AG04449 (cell line): ENCODE measurements at regions not wholly inside any gene's neighbourhood (a gene's known extent, or its start where the extent isn't known, plus 50 kb on each side); places are given as distances from the start of the nearest gene placed in this dataset.
A peak's percentile ranks its signal among the peaks of the same experiment; 100 is the strongest.

ENCODE experiments used
- CTCF ChIA-PET: fragments of 350-600 bp; formaldehyde crosslinking; extraction: SDS; loops from one replicate; lab custom pipeline; 2021; ENCODE audit warnings: antibody characterized with exemption; lab: Yijun Ruan, JAX
- POLR2A ChIA-PET: fragments of 400-600, 350-600 bp; formaldehyde crosslinking; extraction: SDS; loops from one replicate; lab custom pipeline; 2020; ENCODE audit warnings: antibody characterized with exemption, inconsistent platforms; lab: Yijun Ruan, JAX
- DNase-seq: peaks from one replicate; pipeline ENCODE4 v3.0.0-alpha.2; 2010; ENCODE audit warnings: low read depth, low spot score
- H3K4me3 ChIP-seq: 2 replicates; pipeline ENCODE4 v1.5.1; 2011; ENCODE audit warnings: low read depth, mild to moderate bottlenecking, control low read depth, low read length
- TF ChIP-seq, protein P1 (sequence below): IDR thresholded peaks from one replicate; pipeline ENCODE4 v1.5.1; 2011; ENCODE audit warnings: mild to moderate bottlenecking, moderate library complexity, low read length, control low read depth, inconsistent platforms; ENCODE audit not compliant: insufficient read depth; ENCODE audit errors: missing control alignments

DNA sequence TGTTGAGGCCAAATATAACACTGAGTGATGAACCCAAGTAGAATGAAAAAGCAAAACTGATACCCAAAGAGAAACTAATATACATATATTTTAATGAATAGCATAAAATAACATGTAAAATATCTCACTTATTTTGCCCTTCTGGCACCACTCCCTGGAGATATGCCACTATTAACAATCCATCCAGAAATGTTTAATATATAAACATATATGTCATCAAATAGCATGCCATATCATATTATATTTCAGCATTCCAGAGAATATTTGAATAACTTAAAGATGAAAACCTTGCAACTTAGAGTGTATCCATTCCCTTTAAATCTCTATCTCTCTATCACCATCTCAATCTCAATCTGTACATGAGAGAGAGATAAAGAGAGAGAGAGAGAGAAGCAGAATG lies 1073.3 kb upstream of the RAG2 start:
- POLR2A ChIA-PET, result no interaction called here
- no peak for DNase-seq
- CTCF ChIA-PET, result no interaction called here

DNA sequence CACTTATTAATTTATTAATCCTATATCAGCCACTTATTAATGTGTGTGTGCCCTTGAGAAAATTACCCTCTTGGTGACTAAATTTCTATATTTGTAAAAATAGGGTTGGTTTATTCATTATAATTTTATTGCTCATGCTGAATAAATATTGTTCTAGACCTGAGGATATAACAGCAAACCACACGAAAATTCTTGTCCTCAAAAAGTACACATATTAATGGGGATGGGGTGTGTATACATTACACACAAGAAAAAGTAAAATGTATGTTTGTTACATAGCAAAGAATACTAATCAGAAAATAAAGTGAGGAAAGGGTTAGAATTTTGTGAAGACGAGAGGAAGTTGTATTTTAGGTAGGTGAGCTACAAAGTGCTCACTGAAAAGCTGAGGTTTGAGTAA lies 1068.9 kb upstream of the RAG2 start:
- CTCF ChIA-PET, result no interaction called here
- TF ChIP-seq, protein P1, sequence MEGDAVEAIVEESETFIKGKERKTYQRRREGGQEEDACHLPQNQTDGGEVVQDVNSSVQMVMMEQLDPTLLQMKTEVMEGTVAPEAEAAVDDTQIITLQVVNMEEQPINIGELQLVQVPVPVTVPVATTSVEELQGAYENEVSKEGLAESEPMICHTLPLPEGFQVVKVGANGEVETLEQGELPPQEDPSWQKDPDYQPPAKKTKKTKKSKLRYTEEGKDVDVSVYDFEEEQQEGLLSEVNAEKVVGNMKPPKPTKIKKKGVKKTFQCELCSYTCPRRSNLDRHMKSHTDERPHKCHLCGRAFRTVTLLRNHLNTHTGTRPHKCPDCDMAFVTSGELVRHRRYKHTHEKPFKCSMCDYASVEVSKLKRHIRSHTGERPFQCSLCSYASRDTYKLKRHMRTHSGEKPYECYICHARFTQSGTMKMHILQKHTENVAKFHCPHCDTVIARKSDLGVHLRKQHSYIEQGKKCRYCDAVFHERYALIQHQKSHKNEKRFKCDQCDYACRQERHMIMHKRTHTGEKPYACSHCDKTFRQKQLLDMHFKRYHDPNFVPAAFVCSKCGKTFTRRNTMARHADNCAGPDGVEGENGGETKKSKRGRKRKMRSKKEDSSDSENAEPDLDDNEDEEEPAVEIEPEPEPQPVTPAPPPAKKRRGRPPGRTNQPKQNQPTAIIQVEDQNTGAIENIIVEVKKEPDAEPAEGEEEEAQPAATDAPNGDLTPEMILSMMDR, result no peak

More for the DNA sequence above, 1073.3 kb upstream of the RAG2 start:
- TF ChIP-seq, protein P1, result no peak
- no peak overlapping the region for H3K4me3 ChIP-seq

DNA sequence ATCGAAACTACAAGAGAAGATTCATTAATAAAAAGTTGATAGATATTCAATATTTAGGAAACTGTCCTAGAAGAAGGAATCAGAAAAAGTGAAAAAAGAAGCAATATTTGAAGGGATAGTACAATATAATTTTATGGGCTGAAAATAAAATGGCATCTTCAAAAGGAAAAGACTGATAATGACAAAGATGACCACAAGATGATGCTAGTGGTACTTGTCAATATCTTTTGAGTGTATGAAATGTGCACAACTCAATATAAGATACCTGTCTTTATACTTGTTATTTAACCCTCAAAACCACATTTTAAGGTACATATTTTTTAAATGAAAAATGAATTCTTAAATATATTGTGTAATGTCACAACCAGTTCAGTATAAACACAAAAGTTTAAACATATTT lies 1059.6 kb upstream of the RAG2 start:
- ChIA-PET CTCF (no interaction called here), POLR2A (no interaction called here)
- TF ChIP-seq, protein P1, result peak; percentile 57
- no peak for DNase-seq
- H3K4me3 ChIP-seq, result no peak overlapping the region

More for the DNA sequence above, 1068.9 kb upstream of the RAG2 start:
- DNase-seq, result no peak
- POLR2A ChIA-PET, result no interaction called here
- H3K4me3 ChIP-seq, result no peak overlapping the region

DNA sequence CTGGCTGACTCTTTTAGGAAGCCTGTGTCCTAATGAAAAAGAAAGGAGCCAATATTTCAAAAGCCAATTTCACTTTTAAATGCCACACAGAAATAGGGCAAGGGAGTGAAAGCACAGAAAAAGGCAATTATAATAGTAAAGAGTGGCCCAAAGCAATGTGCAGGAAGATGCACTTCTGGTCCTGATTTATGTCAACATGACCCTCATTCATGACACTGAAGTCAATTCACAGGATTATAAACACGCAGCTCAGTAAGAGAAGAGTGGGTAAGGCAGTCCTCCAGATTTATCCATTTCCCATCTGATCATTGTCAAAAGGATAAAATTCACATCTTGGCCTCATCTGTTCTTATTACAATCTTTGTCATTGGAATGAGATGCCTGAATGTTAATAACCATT lies 1049.7 kb upstream of the RAG2 start:
- POLR2A ChIA-PET, result no interaction called here
- TF ChIP-seq, protein P1, result no peak
- H3K4me3 ChIP-seq, result no peak overlapping the region
- DNase-seq, result no peak
- CTCF ChIA-PET, result no interaction called here

DNA sequence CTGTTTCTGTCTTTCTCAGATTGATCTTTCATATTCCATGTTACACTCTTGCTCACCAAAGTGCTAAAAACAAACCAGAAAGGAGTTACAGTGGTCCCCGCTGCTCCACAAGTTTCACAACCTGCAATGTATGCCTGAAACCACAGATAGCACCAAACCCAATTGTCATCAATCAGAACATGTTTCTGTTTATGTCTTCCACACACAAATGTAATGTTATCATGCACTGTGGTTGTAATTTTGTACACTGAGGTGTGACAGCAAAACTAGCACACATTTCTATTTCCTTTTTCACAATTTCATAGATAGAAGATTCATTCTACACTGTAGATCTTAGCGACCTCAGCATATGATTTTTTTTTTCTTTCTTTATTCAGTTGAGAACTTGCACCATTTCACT lies 1045.9 kb upstream of the RAG2 start:
- TF ChIP-seq, protein P1, result no peak

DNA sequence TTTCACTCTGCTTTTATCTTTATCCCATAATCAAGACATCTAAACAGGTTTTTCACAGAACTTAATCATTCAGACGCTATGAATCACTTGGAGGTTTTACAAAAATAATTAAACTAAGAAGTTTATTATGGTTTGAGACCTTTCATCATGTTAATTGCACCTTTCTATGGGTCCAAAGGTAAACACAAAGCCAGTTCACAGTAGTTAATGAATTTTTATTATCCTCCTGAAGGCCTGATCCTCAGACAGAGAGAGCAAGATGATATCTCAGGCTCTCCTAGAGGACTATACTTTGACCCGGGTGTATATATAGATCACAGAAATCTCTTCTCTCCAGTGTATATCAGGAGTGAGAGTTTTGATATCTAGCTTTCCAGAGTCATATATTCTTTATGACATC lies 1044.3 kb upstream of the RAG2 start:
- ChIA-PET POLR2A (no interaction called here), CTCF (no interaction called here)
- TF ChIP-seq, protein P1, result no peak
- H3K4me3 ChIP-seq, result no peak overlapping the region
- DNase-seq, result no peak

More for the DNA sequence above, 1045.9 kb upstream of the RAG2 start:
- POLR2A ChIA-PET, result no interaction called here
- CTCF ChIA-PET, result interaction anchor here (1.2 kb wide), 1 partner anchor 195 kb away, joined by 3 read pairs; no protein-coding TSS in a partner anchor
- H3K4me3 ChIP-seq, result no peak overlapping the region
- DNase-seq, result no peak
